Loucy (cell line): ENCODE measurements at regions not wholly inside any gene's neighbourhood (a gene's known extent, or its start where the extent isn't known, plus 50 kb on each side); places are given as distances from the start of the nearest gene placed in this dataset.

ENCODE experiments used
- H2AFZ ChIP-seq: fragments of 200-600 bp; sonication (generic); 2 replicates; pipeline ENCODE4 v1.6.0; 2016; ENCODE audit warnings: antibody characterized with exemption, mild to moderate bottlenecking, low read length, moderate library complexity
- H3F3A ChIP-seq: fragments of 200-600 bp; 2 replicates; pipeline ENCODE4 v1.6.0; 2016; ENCODE audit warnings: antibody characterized with exemption, low read depth, mild to moderate bottlenecking
- H3K27me3 ChIP-seq: fragments of 200-600 bp; sonication (generic); 2 replicates; pipeline ENCODE4 v1.6.1; 2014; ENCODE audit warnings: low read length, mild to moderate bottlenecking; ENCODE audit not compliant: insufficient read depth, poor library complexity, severe bottlenecking
- H3K36me3 ChIP-seq: fragments of 200-600 bp; sonication (generic); 2 replicates; pipeline ENCODE4 v1.6.1; 2016; ENCODE audit warnings: low read length; ENCODE audit not compliant: insufficient read depth
- H3K4me1 ChIP-seq: fragments of 200-600 bp; sonication (generic); 2 replicates; pipeline ENCODE4 v1.5.1; 2014; ENCODE audit warnings: low read length, mild to moderate bottlenecking; ENCODE audit not compliant: insufficient read depth, poor library complexity, severe bottlenecking
- H3K4me2 ChIP-seq: fragments of 200-600 bp; sonication (generic); 2 replicates; pipeline ENCODE4 v1.6.0; 2014; ENCODE audit warnings: antibody characterized with exemption, low read length, low read depth, mild to moderate bottlenecking; ENCODE audit not compliant: poor library complexity, severe bottlenecking
- H3K4me3 ChIP-seq: fragments of 200-600 bp; sonication (generic); 2 replicates; pipeline ENCODE4 v1.5.1; 2014; ENCODE audit warnings: low read length, mild to moderate bottlenecking, mixed read lengths; ENCODE audit not compliant: poor library complexity, severe bottlenecking
- H3K79me2 ChIP-seq: fragments of 200-600 bp; sonication (generic); 2 replicates; pipeline ENCODE4 v1.6.1; 2014; ENCODE audit warnings: low read length; ENCODE audit not compliant: insufficient read depth
- H3K9ac ChIP-seq: fragments of 200-600 bp; sonication (generic); 2 replicates; pipeline ENCODE4 v1.6.0; 2014; ENCODE audit warnings: mild to moderate bottlenecking, low read depth, low read length, moderate library complexity; ENCODE audit not compliant: poor library complexity, severe bottlenecking
- H3K9me2 ChIP-seq: fragments of 200-600 bp; sonication (generic); replicated peaks from 2 replicates; pipeline ENCODE4 v1.6.1; 2016; ENCODE audit warnings: low read depth, low read length, mixed read lengths
- H3K9me3 ChIP-seq: fragments of 200-600 bp; sonication (generic); 2 replicates; pipeline ENCODE4 v1.6.1; 2014; ENCODE audit warnings: mild to moderate bottlenecking, antibody characterized with exemption, low read length, low read depth; ENCODE audit not compliant: insufficient read depth
- H4K20me1 ChIP-seq: fragments of 200-600 bp; sonication (generic); 2 replicates; pipeline ENCODE4 v1.6.0; 2014; ENCODE audit warnings: antibody characterized with exemption, low read length, mild to moderate bottlenecking; ENCODE audit not compliant: insufficient read depth, poor library complexity, severe bottlenecking
- CTCF ChIP-seq: fragments of 200-600 bp; sonication (generic); conservative IDR thresholded peaks from 2 replicates; pipeline ENCODE4 v1.5.1; 2014; ENCODE audit warnings: mild to moderate bottlenecking, antibody characterized with exemption, low read length
- EZH2phosphoT487 ChIP-seq: fragments of 200-600 bp; IDR thresholded peaks from 2 replicates; pipeline ENCODE4 v1.6.1; 2018; ENCODE audit warnings: antibody characterized with exemption, mild to moderate bottlenecking, moderate library complexity, borderline replicate concordance

- H3K27me3 ChIP-seq, result no peaks in the 10 kb centered on the region
- no peaks in the 10 kb centered on the region for H3K9me3 ChIP-seq
- H3K4me1 ChIP-seq, result no peaks in the 10 kb centered on the region
- no peaks in the 10 kb centered on the region for H3K36me3 ChIP-seq
- H4K20me1 ChIP-seq, result no peaks in the 10 kb centered on the region
- no peak overlapping the region for H3K4me2 ChIP-seq
- TF ChIP-seq EZH2phosphoT487 (no peak), CTCF (no peak)
- H3K9ac ChIP-seq, result no peak overlapping the region
- no peaks in the 10 kb centered on the region for H3F3A ChIP-seq
- H2AFZ ChIP-seq, result no peak overlapping the region
- H3K79me2 ChIP-seq, result no peaks in the 10 kb centered on the region
- H3K9me2 ChIP-seq, result no peaks in the 10 kb centered on the region
- no peak overlapping the region for H3K4me3 ChIP-seq
Measured at GRCh38 chr2:238967978-238968360, 120.1 kb downstream of the TWIST2 start.

GRCh38 chr2:238968616-238969384 lies 120.9 kb downstream of the TWIST2 start:
- TF ChIP-seq CTCF (no peak), EZH2phosphoT487 (no peak)

GRCh38 chr2:238969857-238970256 lies 122.0 kb downstream of the TWIST2 start:
- Histone ChIP-seq H3K4me3 (no peak overlapping the region), H4K20me1 (no peaks in the 10 kb centered on the region), H3K9ac (no peak overlapping the region), H3K9me3 (no peaks in the 10 kb centered on the region), H3K4me1 (no peaks in the 10 kb centered on the region), H3K36me3 (no peaks in the 10 kb centered on the region), H3F3A (no peaks in the 10 kb centered on the region), H3K27me3 (no peaks in the 10 kb centered on the region), H3K9me2 (no peaks in the 10 kb centered on the region), H2AFZ (no peak overlapping the region), H3K4me2 (no peak overlapping the region), H3K79me2 (no peaks in the 10 kb centered on the region)
- no peak for TF ChIP-seq EZH2phosphoT487
- no peak for TF ChIP-seq CTCF

More at GRCh38 chr2:238968616-238969384, 120.9 kb downstream of the TWIST2 start:
- H3K9me2 ChIP-seq, result no peaks in the 10 kb centered on the region
- H3K27me3 ChIP-seq, result no peaks in the 10 kb centered on the region
- no peaks in the 10 kb centered on the region for H3F3A ChIP-seq
- H3K4me2 ChIP-seq, result no peak overlapping the region
- H3K9ac ChIP-seq, result no peak overlapping the region
- no peak overlapping the region for H3K4me3 ChIP-seq
- no peaks in the 10 kb centered on the region for H3K36me3 ChIP-seq
- H3K79me2 ChIP-seq, result no peaks in the 10 kb centered on the region
- no peaks in the 10 kb centered on the region for H3K9me3 ChIP-seq
- H2AFZ ChIP-seq, result no peak overlapping the region
- no peaks in the 10 kb centered on the region for H4K20me1 ChIP-seq
- no peaks in the 10 kb centered on the region for H3K4me1 ChIP-seq
